Nephron progenitor cell (in vitro differentiated cells): ENCODE measurements at regions not wholly inside any gene's neighbourhood (a gene's known extent, or its start where the extent isn't known, plus 50 kb on each side); places are given as distances from the start of the nearest gene placed in this dataset.

ENCODE experiments used
- DNase-seq: peaks from one replicate; pipeline ENCODE4 v3.0.0; 2021
- H3K27ac Mint-ChIP-seq: 2 replicates; pipeline ENCODE4 v1.8.0; 2021; ENCODE audit warnings: mild to moderate bottlenecking, moderate library complexity, mixed read lengths
- H3K27me3 Mint-ChIP-seq: 2 replicates; pipeline ENCODE4 v1.8.0; 2021; ENCODE audit warnings: mild to moderate bottlenecking, low read depth, mixed read lengths; ENCODE audit not compliant: poor library complexity
- H3K36me3 Mint-ChIP-seq: 2 replicates; pipeline ENCODE4 v1.8.0; 2021; ENCODE audit warnings: low read depth, mixed read lengths
- H3K4me1 Mint-ChIP-seq: 2 replicates; pipeline ENCODE4 v1.8.0; 2021; ENCODE audit warnings: mixed read lengths
- H3K4me3 Mint-ChIP-seq: 2 replicates; pipeline ENCODE4 v1.8.0; 2021; ENCODE audit warnings: mild to moderate bottlenecking, moderate library complexity, mixed read lengths
- H3K9me3 Mint-ChIP-seq: 2 replicates; pipeline ENCODE4 v1.8.0; 2021; ENCODE audit warnings: mild to moderate bottlenecking, moderate library complexity, mixed read lengths
- CTCF ChIP-seq: fragments of 200-600 bp; sonication (generic); IDR thresholded peaks from 2 replicates; pipeline ENCODE4 v1.5.0; 2021; ENCODE audit warnings: antibody characterized with exemption

GRCh38 chr4:67092351-67092750 lies 453.0 kb downstream of the CENPC start:
- no peaks in the 10 kb centered on the region for H3K27me3 Mint-ChIP-seq
- DNase-seq: no peak
- H3K4me1 Mint-ChIP-seq: peaks cover 17% of the 10 kb centered on the region

GRCh38 chr4:67091673-67092072 lies 453.6 kb downstream of the CENPC start:
- Mint-ChIP-seq H3K4me3 (no peak overlapping the region), H3K27me3 (no peaks in the 10 kb centered on the region)
- peak; percentile 13 for DNase-seq

More at GRCh38 chr4:67092351-67092750, 453.0 kb downstream of the CENPC start:
- Mint-ChIP-seq H3K4me3 (no peak overlapping the region), H3K27ac (no peak overlapping the region), H3K9me3 (no peaks in the 10 kb centered on the region), H3K36me3 (no peaks in the 10 kb centered on the region)
- no peak for TF ChIP-seq CTCF

GRCh38 chr4:67087897-67088296 lies 457.4 kb downstream of the CENPC start:
- no peak overlapping the region for H3K4me3 Mint-ChIP-seq
- H3K27me3 Mint-ChIP-seq: no peaks in the 10 kb centered on the region
- H3K4me1 Mint-ChIP-seq: peaks cover 17% of the 10 kb centered on the region
- no peaks in the 10 kb centered on the region for H3K36me3 Mint-ChIP-seq
- no peak overlapping the region for H3K27ac Mint-ChIP-seq
- peak; percentile 54 for DNase-seq
- peak; percentile 58 for TF ChIP-seq CTCF
- H3K9me3 Mint-ChIP-seq: no peaks in the 10 kb centered on the region

More at GRCh38 chr4:67091673-67092072, 453.6 kb downstream of the CENPC start:
- H3K36me3 Mint-ChIP-seq: no peaks in the 10 kb centered on the region
- peaks cover 17% of the 10 kb centered on the region for H3K4me1 Mint-ChIP-seq
- H3K9me3 Mint-ChIP-seq: no peaks in the 10 kb centered on the region
- no peak for TF ChIP-seq CTCF
- no peak overlapping the region for H3K27ac Mint-ChIP-seq

- Mint-ChIP-seq H3K27me3 (no peaks in the 10 kb centered on the region), H3K9me3 (no peaks in the 10 kb centered on the region), H3K4me3 (no peak overlapping the region), H3K36me3 (no peaks in the 10 kb centered on the region), H3K4me1 (no peaks in the 10 kb centered on the region), H3K27ac (no peak overlapping the region)
- DNase-seq: no peak
- TF ChIP-seq CTCF: no peak
These were observed 460.5 kb downstream of the CENPC start for GRCh38 chr4:67084783-67085182.

- Mint-ChIP-seq H3K36me3 (no peaks in the 10 kb centered on the region), H3K27me3 (peaks cover 2% of the 10 kb centered on the region), H3K4me1 (no peaks in the 10 kb centered on the region), H3K9me3 (no peaks in the 10 kb centered on the region), H3K4me3 (no peak overlapping the region), H3K27ac (no peak overlapping the region)
- no peak for DNase-seq
- no peak for TF ChIP-seq CTCF
These were observed 461.8 kb downstream of the CENPC start for GRCh38 chr4:67083496-67083895.

- no peak for DNase-seq
- no peaks in the 10 kb centered on the region for H3K9me3 Mint-ChIP-seq
- H3K36me3 Mint-ChIP-seq: no peaks in the 10 kb centered on the region
- H3K4me1 Mint-ChIP-seq: no peaks in the 10 kb centered on the region
- H3K27me3 Mint-ChIP-seq: peaks cover 2% of the 10 kb centered on the region
- no peak overlapping the region for H3K27ac Mint-ChIP-seq
- no peak overlapping the region for H3K4me3 Mint-ChIP-seq
- no peak for TF ChIP-seq CTCF
These were observed 462.6 kb downstream of the CENPC start for GRCh38 chr4:67082746-67083145.
